HFF-Myc (cell line): ENCODE measurements at regions not wholly inside any gene's neighbourhood (a gene's known extent, or its start where the extent isn't known, plus 50 kb on each side); places are given as distances from the start of the nearest gene placed in this dataset.

Experiments
- DNase-seq: peaks from one replicate; pipeline ENCODE4 v3.0.0-alpha.2; 2011; ENCODE audit warnings: low read depth; ENCODE audit errors: extremely low read depth
- H3K4me3 ChIP-seq: replicated peaks from 2 replicates; pipeline ENCODE4 v1.5.1; 2011; ENCODE audit warnings: low read depth, mild to moderate bottlenecking, control low read depth, low read length
- CTCF ChIP-seq: IDR thresholded peaks from 2 replicates; pipeline ENCODE4 v1.5.1; 2012; ENCODE audit warnings: mild to moderate bottlenecking, low read depth, low read length, control low read depth; ENCODE audit errors: missing control alignments

GRCh38 chr6:4192627-4193026, 57.3 kb upstream of the ECI2 start:
- TF ChIP-seq CTCF = no peak
- DNase-seq = no peak
- no peak overlapping the region for H3K4me3 ChIP-seq

GRCh38 chr6:4192173-4192572, 56.8 kb upstream of the ECI2 start:
- H3K4me3 ChIP-seq = no peak overlapping the region
- no peak for DNase-seq
- TF ChIP-seq CTCF = no peak

GRCh38 chr6:4191271-4191721, 55.9 kb upstream of the ECI2 start:
- no peak for TF ChIP-seq CTCF
- DNase-seq = no peak
- no peak overlapping the region for H3K4me3 ChIP-seq

DNA sequence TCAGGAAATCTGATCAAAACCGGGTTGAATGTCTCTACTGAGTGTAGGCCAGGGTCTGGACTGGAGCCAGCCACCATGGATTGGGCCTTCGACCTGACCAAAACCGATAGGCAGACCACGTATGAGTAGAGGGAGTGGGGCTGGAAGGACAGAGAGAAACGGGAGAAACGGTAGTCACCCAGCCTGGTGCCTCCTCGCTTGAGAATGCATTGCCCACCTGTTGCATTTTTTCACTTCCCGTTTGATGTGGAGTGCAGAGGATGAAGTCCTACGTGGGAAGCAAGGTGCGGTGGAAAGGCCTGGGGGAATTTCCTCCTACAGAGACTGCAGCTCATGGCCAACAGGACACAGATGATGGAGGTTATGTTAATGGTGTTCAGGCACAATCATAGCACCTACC, 53.9 kb upstream of the ECI2 start:
- H3K4me3 ChIP-seq = no peak overlapping the region
- no peak for TF ChIP-seq CTCF
- no peak for DNase-seq

- no peak for TF ChIP-seq CTCF
- no peak overlapping the region for H3K4me3 ChIP-seq
- DNase-seq = no peak
These were observed 53.4 kb upstream of the ECI2 start for GRCh38 chr6:4188801-4189200.

GRCh38 chr6:4187480-4187879, 52.1 kb upstream of the ECI2 start:
- no peak overlapping the region for H3K4me3 ChIP-seq
- DNase-seq = no peak
- no peak for TF ChIP-seq CTCF

DNA sequence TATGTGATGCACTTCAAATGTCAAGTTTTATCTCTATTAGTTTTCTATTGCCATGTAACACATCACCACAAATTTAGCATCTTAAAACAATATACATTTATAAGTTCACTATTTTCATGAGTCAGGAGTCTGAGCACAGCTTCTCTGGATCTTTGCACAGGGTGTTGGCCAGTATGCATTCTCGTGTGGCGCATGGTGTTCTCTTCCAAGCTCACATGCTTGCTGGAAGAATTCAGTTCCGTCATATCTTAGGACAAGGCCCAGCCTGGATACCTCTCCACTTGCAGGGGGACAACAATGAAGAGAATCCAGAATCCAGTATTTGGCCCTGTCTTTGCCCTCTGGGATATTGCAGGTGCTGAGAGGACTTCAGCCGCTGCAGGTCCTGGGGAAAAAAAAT, 51.0 kb upstream of the ECI2 start:
- DNase-seq = no peak
- no peak overlapping the region for H3K4me3 ChIP-seq
- TF ChIP-seq CTCF = no peak
